ENCODE measurements at regions not wholly inside any gene's neighbourhood (a gene's known extent, or its start where the extent isn't known, plus 50 kb on each side); places are given as distances from the start of the nearest gene placed in this dataset.

DNA sequence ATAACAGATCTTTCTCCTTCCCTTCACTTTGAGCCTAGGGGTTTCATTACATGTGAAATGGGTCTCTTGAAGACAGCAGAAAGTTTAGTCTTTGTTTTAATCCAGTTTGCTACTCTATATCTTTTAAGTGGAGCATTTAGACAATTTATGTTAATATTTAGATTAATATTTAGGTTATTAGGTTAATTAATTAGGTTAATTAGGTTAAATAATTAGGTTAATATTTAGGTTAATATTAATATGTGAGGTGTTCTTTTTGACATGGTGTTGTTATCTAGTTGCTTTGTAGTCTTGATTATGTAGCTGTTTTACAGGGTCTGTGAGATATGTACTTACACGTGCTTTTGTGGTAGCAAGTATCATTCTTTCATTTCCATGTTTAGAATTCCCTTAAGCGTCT lies 312.9 kb downstream of the NEK10 start:
- TF ChIP-seq, protein P1, sequence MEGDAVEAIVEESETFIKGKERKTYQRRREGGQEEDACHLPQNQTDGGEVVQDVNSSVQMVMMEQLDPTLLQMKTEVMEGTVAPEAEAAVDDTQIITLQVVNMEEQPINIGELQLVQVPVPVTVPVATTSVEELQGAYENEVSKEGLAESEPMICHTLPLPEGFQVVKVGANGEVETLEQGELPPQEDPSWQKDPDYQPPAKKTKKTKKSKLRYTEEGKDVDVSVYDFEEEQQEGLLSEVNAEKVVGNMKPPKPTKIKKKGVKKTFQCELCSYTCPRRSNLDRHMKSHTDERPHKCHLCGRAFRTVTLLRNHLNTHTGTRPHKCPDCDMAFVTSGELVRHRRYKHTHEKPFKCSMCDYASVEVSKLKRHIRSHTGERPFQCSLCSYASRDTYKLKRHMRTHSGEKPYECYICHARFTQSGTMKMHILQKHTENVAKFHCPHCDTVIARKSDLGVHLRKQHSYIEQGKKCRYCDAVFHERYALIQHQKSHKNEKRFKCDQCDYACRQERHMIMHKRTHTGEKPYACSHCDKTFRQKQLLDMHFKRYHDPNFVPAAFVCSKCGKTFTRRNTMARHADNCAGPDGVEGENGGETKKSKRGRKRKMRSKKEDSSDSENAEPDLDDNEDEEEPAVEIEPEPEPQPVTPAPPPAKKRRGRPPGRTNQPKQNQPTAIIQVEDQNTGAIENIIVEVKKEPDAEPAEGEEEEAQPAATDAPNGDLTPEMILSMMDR (IDR thresholded peaks at IDR 0.05; ENCODE audit: borderline replicate concordance, control extremely low read depth, extremely low read depth, insufficient read depth, missing control alignments) = no peak
- DNase-seq (ENCODE audit: low spot score) = no peak
- in situ Hi-C loops (cut with MboI; ENCODE audit: low sequenced_read_pairs, unreplicated experiment) = no loop called here

DNA sequence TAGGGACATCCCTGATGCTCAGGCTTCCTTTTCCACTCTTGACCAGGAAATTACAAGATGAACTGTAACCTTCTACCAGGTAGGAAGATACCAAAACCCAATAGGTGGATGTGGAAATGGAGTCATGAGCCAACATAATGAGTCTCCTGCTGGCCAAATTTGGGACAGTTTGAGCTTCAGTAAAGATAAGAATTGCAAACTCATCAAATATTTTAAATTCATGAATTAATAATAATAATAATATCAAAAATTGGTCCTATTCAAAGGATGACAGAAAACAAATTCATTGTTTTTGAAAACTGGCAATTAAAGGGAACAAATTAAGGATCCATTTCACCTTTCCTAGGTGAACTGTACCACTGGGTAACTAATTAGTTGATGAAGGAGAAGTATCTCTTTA lies 309.7 kb downstream of the NEK10 start:
- in situ Hi-C loops (cut with MboI; ENCODE audit: low sequenced_read_pairs, unreplicated experiment) = no loop called here
- no peak for DNase-seq (ENCODE audit: low spot score)
- TF ChIP-seq, protein P1 (IDR thresholded peaks at IDR 0.05; ENCODE audit: borderline replicate concordance, control extremely low read depth, extremely low read depth, insufficient read depth, missing control alignments) = no peak

All from GM13976 (cell line).